Ramos (cell line): ENCODE measurements at regions not wholly inside any gene's neighbourhood (a gene's known extent, or its start where the extent isn't known, plus 50 kb on each side); places are given as distances from the start of the nearest gene placed in this dataset.
"Not testable (repeated sequence)": the region's sequence is repeated elsewhere in the genome, so short reads cannot be mapped to it uniquely, and the experiment has no call there.

Source experiments
- in situ Hi-C: fragments of 300-500 bp; cut with MboI; formaldehyde crosslinking; loops from one replicate; pipeline ENCODE4 v1.14.3; 2022; ENCODE audit warnings: low sequenced_read_pairs; ENCODE audit not compliant: unreplicated experiment

DNA sequence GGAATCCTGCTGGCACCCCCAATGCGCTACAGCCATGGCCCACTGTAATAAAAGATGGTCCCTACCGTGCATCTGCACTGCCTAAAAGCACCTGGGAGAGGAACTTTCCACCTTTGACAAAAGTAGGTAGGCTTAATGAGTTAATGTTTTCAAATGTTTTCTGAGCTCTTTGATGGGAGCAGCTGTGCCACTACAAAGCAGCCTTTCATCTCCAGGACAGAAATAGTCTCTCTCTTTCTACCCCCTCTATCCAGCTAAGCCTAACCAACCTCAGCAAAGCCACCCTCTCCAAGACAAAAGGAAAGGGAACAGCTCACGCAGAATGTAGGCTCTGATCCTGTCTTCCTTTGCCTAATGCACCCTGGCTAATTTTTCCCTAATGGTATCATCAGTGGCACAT lies 560.2 kb downstream of the UQCRFS1 start:
- in situ Hi-C loops, result no loop called here

DNA sequence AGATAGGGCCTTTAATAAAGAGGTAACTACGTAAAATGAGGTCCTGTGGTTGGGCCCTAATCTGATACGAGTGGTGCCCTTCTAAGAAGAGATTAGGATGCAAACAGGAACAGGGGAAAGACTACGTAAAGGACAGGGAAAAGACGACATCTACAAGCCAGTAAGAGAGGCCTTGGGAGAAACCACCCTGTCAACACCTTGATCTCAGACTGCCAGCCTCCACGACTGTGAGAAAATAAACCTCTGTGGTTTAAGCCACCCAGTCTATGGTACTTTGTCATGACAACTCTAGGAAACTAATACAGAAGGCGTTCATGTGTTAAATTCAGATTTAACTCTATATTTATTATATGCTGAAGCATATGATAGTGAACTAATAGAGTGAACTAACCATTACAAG lies 566.3 kb downstream of the UQCRFS1 start:
- in situ Hi-C loops, result no loop called here

DNA sequence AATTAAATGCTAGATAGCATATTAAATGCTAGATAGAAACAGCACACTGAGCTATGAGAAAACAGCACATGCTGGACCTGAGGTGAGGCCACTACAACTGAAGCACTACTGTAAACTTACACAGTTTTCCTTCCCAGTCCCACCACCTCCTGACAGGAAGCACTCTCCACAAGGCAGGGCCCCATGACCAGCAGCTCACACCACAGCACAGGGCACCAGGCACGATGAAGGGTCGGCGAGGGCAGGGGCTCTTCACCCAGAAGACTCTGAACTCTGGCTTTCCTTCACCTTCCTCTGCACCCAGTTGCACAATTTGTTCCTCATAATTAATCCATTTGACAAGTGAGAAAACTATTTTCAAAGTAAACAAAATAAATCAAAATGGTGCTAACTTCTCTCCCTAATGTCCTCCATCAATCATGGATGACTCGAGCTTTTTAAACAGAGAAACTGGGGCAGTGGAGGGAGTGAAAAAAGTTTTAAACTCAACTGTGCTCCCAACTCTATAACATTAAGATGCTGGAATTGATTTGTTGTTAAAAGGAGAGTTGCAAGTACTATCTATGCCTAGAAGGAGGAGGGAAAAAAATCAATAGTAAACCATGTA lies 568.7 kb downstream of the UQCRFS1 start:
- in situ Hi-C loops, result no loop called here

DNA sequence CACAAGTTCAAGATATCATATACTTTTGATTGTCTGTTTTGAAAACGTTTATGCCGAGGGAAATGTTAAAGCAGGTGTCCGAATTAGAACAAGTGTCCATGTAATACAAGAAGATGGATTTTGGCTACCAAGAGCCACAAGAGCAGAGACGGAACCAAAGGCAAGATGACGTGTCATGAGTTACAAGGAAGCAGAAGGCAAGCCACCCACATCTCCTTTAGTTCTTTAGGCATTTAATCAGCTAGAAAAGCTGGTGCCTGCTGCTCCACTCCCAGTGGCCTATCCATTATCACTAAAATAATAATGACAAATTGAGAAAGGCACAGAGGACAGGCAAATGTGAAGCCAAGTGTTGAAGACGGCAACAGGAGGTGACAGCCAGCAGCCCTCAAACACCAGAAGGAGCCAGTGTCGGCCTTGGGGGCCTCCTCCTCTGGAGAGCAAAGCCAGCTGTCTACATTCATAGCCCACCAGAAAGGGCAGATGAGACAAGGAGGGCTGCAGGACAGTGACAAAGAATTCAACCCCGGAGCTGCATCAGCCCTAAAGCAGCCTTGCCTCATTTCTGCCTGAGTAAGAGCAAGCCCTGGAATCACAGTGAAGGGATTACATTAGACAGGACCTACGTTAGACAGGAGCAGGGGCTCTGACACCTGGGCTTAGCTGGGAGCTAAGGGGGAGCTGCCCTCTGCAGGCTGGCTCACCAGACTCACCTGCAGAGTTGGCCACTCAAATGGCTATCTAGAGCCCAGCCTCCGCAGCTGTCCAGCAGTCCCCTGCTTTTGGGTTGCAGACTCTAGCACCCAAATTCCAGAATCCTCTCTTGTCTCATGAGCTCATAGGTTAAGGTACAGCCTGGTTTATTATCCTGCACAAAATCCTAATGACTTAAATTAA lies 569.9 kb downstream of the UQCRFS1 start:
- in situ Hi-C loops, result no loop called here

DNA sequence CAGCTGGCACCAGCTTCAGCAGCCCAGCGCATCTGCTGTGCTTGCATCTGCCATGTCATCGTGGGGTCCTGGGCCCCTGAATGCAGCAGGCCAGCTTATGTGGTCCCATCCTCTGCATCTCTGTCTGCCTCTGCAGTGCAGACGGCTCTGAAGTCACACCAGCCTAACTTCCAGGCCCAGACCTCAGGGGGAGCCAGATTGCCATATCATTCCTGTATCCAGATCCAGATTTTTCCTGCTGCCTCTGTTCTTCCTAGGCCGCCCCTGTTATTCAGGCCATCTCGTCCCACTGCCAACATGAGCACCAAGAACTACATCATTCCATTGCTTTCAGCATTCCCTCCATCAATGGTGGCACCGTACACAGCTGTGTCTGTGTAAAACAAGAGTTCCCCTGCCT lies 571.6 kb downstream of the UQCRFS1 start:
- in situ Hi-C loops, result no loop called here

DNA sequence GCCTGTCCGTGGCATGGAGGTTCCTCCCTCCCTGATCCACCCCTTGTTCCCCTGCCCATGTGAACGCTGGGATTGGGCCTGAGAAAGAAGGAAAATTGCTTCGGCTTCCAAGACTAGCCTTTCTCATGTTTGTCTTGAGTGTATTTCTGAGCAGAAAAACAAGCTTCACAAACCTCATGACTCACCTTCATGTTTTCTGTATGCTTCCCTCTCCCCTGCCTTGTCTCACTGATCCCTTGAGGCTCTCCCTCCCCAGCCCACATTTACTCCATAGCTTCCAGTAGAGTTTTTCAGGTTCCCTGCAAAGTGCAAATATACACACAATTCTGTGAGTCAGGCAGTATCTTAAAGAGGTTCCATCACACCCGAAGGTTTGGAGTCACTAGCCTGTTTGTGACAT lies 572.4 kb downstream of the UQCRFS1 start:
- in situ Hi-C loops, result no loop called here

DNA sequence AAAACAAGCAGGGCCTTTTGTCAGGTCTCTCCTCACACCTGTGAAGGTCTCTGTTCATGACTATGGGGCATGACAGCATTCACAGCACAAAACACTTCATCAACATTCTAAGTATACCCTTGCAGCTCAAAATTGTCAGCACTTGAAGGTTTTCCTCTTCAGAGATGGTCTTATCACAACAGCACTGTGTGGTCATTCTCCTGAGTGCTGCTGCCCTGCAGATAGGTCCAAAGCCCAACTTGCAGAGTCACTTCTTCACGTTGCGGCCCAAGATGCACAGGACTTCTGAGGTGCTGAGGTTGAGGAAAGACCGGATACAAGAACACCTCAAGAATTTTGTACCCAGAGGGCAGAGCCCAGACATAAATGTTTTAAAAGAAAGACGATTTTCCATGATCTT lies 574.5 kb downstream of the UQCRFS1 start:
- in situ Hi-C loops, result loop anchor here (5.0 kb wide), 1 partner anchor 171 kb away; no protein-coding TSS in a partner anchor

DNA sequence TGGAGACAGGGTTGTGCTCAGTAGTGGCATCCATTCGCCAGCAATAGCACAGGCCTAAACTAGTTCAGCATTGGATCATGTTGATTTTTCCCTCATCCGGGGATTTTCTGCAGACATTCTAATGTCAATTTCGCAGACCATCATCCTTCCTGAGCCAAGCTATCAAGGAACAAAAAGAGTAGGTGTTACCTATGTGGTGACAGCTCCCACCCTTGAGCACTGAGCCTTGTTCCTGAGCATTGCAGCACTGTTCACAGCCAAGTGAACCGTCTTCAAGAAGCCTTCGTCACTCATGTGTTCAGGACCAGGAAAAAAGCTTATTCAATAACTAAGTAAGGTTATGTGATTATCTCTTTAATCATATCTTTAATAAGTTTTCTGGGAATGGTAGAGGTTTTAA lies 576.2 kb downstream of the UQCRFS1 start:
- in situ Hi-C loops, result loop anchor here (5.0 kb wide), 1 partner anchor 169 kb away; no protein-coding TSS in a partner anchor

DNA sequence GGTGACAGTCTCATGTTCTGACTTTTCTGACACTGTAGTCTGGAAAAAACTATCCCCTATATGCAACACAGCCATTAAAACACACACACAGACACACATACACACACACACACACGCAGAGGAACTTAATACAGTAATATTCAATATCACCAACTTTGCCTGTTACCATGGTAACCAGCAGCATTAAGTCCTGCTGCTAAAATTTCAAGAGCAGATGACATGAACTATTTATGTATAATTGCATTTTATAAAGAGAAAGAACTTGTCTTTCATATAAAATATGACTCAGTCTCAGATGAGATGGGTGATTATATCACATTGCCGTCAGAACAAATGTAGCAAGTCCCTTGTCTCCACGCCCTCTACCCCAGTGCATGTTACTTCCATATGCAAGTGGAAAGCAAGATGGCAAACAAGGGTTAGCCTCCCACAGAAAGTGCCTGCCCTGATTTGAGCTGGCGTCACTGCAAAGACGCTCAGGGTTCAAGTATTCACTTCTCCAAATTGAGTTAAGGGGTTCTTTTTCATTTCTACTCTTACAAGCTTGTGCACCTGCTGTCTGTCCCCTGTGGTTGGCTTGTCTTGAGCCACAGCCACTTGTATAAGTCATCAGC lies 576.8 kb downstream of the UQCRFS1 start:
- in situ Hi-C loops, result loop anchor here (5.0 kb wide), 1 partner anchor 169 kb away; no protein-coding TSS in a partner anchor

DNA sequence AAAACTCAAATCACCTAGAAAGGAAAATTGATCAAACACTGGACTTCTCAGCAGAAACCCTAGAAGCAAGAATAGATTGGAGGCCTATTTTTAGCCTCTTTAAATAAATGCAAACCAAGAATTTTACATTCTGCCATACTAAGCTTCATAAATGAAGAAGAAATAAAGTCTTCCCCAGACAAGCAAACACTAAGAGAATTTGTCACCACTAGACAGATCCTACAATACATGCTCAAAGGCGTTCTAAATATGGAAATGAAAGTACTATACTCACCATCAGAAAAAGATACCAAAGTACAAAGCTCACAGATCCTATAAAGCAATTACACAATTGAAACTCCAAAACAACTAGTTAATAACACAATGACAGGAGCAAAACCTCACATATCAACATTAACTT lies 578.1 kb downstream of the UQCRFS1 start:
- in situ Hi-C loops, result loop anchor here (5.0 kb wide), 1 partner anchor 168 kb away; no protein-coding TSS in a partner anchor

DNA sequence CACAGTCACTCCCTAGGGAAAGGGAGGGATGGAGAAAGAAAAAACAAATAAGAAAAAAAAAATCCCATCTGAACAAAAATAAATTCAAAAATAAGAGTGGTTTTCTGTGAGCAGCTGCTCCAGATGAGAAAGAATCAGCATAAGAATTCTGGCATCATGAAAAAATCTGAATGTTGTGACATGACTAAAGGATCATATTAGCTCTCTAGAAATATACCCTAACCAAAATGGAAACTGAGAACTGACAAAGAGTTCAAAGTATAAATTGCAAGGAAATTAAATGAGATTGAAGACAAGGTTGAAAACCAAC lies 579.0 kb downstream of the UQCRFS1 start:
- in situ Hi-C loops, result no loop called here

DNA sequence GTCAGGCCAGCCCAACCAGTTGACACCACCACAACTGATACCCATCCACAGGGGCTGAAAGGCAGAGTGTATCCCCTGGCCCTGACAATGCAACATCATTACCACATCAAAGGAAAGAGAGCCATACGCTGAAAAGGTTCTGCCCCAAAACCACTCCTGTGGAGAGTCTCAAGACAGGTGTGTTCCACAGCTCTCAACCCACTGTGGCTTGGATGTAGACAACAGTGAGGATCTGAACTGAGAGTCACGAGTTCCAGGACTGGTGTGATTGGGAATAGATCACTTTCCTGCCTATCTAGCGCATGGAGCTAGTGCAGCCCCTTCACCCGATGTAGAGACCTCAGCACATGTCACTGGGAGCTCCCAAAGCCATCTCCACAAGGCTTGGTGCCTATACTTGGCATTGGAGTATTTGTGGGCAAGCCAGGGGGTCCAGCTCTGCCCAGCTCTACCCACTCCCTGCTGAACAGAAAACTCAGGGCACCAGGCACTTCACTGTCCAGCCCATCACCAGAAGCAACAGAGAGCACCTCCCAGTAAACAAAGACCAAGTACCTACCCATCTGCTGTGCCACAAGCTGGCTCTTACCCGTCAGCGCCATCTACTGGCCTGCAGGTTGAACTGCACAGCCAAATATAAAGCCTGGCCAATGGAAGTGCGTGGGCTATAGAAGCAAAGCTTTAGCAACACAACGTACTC lies 579.5 kb downstream of the UQCRFS1 start:
- in situ Hi-C loops, result no loop called here

DNA sequence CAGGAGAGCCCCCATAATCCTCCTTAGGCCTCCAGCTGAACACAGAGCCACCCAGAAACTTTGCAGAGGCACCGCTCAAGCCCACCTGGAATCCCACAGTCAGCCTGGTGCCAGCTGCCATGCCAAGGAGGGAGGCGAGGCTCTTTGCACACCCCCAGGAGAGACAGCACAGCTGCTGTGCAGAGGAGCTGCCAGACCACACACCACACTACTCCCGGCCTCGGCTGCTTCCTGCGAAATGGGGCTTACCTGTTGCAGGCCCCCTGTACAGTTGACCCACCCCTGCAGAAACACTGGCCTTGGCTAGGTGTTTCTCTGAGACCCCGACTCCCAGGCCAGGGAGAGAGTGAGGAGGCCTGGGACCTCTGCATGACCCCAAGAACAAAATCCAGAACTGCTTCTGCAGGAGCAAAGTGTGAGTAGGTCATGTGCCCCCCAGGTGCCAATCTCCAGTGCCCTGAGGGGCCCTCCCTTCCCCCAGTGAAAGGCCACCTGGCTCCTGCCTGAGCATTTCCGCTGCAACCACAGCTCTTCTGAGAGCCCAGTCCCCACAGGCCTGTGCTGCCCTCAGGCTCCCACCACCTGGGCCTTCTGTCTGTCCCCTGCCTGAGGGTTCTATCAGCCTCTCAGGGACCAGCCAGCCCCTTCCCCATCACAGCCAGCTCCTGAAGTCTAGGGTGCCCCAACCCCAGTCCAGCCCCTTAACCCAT lies 580.4 kb downstream of the UQCRFS1 start:
- in situ Hi-C loops, result no loop called here

DNA sequence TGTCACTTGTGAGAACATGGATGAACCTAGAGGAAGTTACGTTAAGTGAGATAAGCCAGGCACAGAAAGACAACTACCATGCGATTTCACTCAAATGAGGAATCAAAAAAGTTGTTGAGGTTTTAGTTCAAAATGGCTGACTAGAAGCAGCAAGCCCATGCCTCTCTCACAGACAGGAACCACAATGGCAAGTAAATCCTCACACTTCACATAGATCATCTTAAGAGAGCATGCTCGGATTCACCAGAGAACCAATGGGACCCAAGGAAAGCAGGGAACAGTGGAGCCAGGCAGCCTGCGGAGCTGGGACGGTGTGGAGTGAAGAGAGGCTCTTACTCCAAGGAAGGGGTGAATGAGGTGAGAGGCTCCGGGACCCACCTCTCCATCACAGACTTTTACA lies 581.0 kb downstream of the UQCRFS1 start:
- in situ Hi-C loops, result no loop called here

DNA sequence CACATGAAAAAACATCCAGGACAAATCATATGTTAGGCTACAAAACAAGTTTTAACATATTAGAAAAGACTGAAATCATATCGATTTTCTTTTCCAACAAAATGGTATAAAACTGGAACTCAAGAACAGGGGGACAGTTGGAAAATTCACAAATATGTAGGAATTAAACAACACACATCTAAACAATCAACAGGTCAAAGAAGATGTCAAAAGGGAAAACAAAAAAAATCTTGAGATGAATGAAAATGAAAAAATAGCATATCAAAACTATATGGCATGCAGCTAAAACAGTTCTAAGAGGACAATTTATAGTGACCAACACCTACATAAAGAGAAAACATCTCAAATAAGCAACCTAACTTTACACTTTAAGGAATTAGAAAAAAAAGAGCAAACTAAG lies 585.3 kb downstream of the UQCRFS1 start:
- in situ Hi-C loops, result no loop called here

DNA sequence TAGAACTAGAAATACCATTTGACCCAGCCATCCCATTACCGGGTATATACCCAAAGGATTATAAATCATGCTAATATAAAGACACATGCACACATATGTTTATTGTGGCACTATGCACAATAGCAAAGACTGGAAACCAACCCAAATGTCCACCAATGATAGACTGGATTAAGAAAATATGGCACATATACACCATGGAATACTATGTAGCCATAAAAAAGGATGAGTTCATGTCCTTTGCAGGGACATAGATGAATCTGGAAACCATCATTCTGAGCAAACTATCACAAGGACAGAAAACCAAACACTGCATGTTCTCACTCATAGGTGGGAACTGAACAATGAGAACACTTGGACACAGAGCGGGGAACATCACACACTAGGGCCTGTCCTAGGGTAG lies 586.5 kb downstream of the UQCRFS1 start:
- in situ Hi-C loops, result not testable (repeated sequence)

DNA sequence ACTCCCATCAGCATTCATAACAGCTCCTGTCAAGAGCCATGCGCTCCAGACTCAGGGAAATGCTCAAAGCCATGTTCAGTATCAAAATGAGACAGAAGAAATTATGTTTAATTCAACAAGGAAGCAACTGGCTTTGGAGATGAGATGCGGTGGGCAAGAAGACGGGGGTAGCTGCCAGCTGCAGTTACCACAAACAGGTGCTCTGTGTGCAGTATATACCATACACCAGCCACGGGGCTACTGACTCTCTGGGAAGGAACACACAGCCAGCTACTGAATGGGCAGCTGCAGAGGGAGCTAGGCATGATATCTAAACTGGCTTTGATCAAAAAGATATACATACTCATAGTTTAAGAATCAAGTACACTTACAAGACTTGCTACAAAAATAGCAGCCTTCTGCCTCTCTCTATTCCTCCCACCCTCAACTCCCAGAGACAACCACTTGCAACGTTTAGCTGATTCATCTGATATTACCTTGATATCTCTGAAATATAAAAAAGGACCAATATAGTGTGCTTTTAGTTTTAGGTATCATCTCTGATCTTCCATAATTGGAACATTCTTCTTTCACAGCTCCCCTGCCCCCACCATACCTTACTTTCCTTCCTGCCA lies 593.0 kb downstream of the UQCRFS1 start:
- in situ Hi-C loops, result no loop called here

DNA sequence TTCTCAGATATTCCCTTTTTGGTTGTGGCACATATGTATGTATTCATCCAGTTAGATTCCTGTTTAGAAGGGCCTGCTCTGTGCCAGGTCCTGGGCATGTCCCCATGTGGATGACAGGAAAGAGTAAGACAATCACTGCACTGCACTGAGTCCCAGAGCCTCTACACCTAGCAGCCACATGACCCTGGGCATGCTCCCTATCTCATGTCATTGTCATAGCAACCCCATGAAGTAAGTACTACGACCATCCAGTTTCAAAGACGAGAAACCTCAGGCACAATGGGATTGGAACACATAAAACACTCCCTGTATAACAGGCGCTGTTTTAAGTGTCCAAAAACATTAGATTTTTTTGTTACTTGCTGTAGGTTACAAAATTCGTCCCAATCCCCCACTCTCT lies 594.4 kb downstream of the UQCRFS1 start:
- in situ Hi-C loops, result no loop called here

DNA sequence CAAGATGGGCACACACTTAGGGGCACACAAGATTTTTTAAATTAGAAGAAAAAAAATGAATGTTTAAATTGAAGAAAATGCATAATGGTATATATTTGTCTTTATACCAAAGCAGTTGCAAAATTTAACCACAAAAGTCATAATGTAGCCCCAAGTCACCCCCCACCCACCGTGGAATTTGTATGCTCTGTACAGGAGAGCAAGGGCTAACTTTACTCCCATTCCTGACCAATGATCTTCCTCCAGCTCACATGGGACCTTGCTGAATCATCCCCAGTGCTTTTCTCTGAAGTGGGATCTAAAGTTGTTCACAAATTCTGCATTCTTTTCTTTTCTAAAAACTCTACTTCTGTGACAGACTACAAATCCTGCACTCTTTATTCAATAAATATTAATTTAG lies 597.0 kb downstream of the UQCRFS1 start:
- in situ Hi-C loops, result no loop called here

DNA sequence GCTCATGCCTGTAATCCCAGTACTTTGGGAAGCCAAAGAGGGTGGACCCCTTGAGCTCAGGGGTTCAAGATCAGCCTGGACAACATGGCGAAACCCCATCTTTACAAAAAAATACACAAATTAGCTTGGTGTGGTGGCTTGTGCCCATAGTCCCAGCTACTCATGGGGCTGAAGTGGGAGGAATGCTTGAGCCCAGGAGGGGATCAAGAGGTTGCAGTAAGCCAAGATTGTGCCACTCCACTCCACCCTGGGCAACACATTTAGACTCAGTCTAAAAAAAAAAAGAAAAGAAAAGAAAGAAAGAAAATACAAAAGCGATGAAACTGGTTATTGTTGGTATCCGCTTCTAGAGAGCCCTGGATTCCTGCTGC lies 597.4 kb downstream of the UQCRFS1 start:
- in situ Hi-C loops, result no loop called here
